ENCODE measurements at regions not wholly inside any gene's neighbourhood (a gene's known extent, or its start where the extent isn't known, plus 50 kb on each side); places are given as distances from the start of the nearest gene placed in this dataset.

- no peak for TF ChIP-seq TCF7L2 (IDR thresholded peaks at IDR 0.05; ENCODE audit: low read depth, low read length)
- no peak for TF ChIP-seq ATF7 (IDR thresholded peaks at IDR 0.05)
- no peak for TF ChIP-seq CREB3 (tag; conservative IDR thresholded peaks at IDR 0.05; ENCODE audit: low read depth)
- TF ChIP-seq CTCF (IDR thresholded peaks at IDR 0.05 in 2 of 3, conservative IDR thresholded peaks at IDR 0.05 in 1 of 3; ENCODE audit: insufficient read depth in 2 of 3, low read depth in 1 of 3, low read length in 3 of 3) = no peak
- TF ChIP-seq MBD2 (IDR thresholded peaks at IDR 0.05; ENCODE audit: borderline replicate concordance, low read depth) = no peak
- TF ChIP-seq MIER1 (IDR thresholded peaks at IDR 0.05; ENCODE audit: low read depth) = no peak
- no peak for TF ChIP-seq BRCA1 (IDR thresholded peaks at IDR 0.05)
- no peak for TF ChIP-seq BRCA1 (CRISPR knock-in tag; IDR thresholded peaks at IDR 0.05)
- no peak for TF ChIP-seq PHF8 (IDR thresholded peaks at IDR 0.05; ENCODE audit: borderline replicate concordance, low read length)
- no peak for TF ChIP-seq TBP (optimal IDR thresholded peaks at IDR 0.05; ENCODE audit: low read depth, low read length)
- no peak for TF ChIP-seq TRIM28 (IDR thresholded peaks at IDR 0.05)
- no peak for TF ChIP-seq RCOR1 (IDR thresholded peaks at IDR 0.05; ENCODE audit: borderline replicate concordance in 1 of 2, low read depth in 2 of 2, low read length in 2 of 2)
- TF ChIP-seq YY1 (IDR thresholded peaks at IDR 0.05; ENCODE audit: borderline replicate concordance in 1 of 3, control insufficient read depth in 1 of 3, extremely low read depth in 1 of 3, insufficient read depth in 3 of 3, insufficient read length in 1 of 3, insufficient replicate concordance in 2 of 3, low read depth in 1 of 3, low read length in 2 of 3) = no peak
These were observed 242.5 kb downstream of the IGSF11 start for GRCh38 chr3:118792191-118792590.

Measured in K562 (cell line).